Transverse colon (tissue), 4 donors: ENCODE measurements at regions not wholly inside any gene's neighbourhood (a gene's known extent, or its start where the extent isn't known, plus 50 kb on each side); places are given as distances from the start of the nearest gene placed in this dataset.

Source experiments
- DNase-seq: peaks from one replicate; pipeline ENCODE4 v3.0.0-alpha.2; 2019
- H3K27ac ChIP-seq, 4 donors: fragments of 200-600 bp; sonication (generic); 2 replicates each; pipeline ENCODE4 v1.5.1; 2016 to 2018; ENCODE audit warnings: inconsistent platforms in 4 of 4
- H3K27me3 ChIP-seq: fragments of 200-600 bp; sonication (generic); 2 replicates; pipeline ENCODE4 v1.5.1; 2017; ENCODE audit warnings: inconsistent platforms
- H3K36me3 ChIP-seq, 4 donors: fragments of 200-600 bp; sonication (generic); 2 replicates each; pipeline ENCODE4 v1.5.1; 2017 to 2019; ENCODE audit warnings: inconsistent platforms in 4 of 4
- H3K4me1 ChIP-seq, 4 donors: fragments of 200-600 bp; sonication (generic); 2 replicates each; pipeline ENCODE4 v1.5.1; 2017 to 2020; ENCODE audit warnings: inconsistent platforms in 4 of 4
- H3K4me3 ChIP-seq, 4 donors: fragments of 200-600 bp; sonication (generic); 1 replicate in 1 of 4; 2 replicates in 3 of 4; pipeline versions ENCODE4 v1.5.1 to v1.6.1; 2017 to 2019; ENCODE audit warnings: inconsistent platforms in 4 of 4
- H3K9me3 ChIP-seq, 2 donors: fragments of 200-600 bp; sonication (generic); 2 replicates each; pipeline ENCODE4 v1.5.1; 2017 to 2019; ENCODE audit warnings: inconsistent platforms in 2 of 2
- EP300 ChIP-seq: sonication (generic); formaldehyde crosslinking; IDR thresholded peaks from one replicate; pipeline ENCODE4 v1.6.1; 2017; ENCODE audit warnings: antibody characterized with exemption, low read depth
- POLR2A ChIP-seq: fragments of 450-650 bp; IDR thresholded peaks from one replicate; pipeline ENCODE4 v1.6.1; 2016; ENCODE audit warnings: antibody characterized with exemption, mild to moderate bottlenecking, moderate library complexity
- POLR2AphosphoS5 ChIP-seq, 3 donors: sonication (generic); formaldehyde crosslinking; IDR thresholded peaks; one replicate each; pipeline ENCODE4 v1.6.1; 2016; ENCODE audit warnings: antibody characterized with exemption in 3 of 3
- WGBS, 2 donors: methylation state at CpG; one replicate each; pipeline ENCODE4 v1.1.5; 2018; ENCODE audit warnings: low coverage in 1 of 2; 5-methylcytosine and 5-hydroxymethylcytosine counted together
- in situ Hi-C, 4 donors: fragments of 200-750 bp; cut with MboI; loops; one replicate each; pipeline versions ENCODE4 v1.15.0 to v1.15.1; 2017; ENCODE audit warnings: low sequenced_read_pairs in 3 of 4, low pct_ligation_motif_present in 1 of 4, low pct_unique_long_range_greater_than_20kb in 1 of 4
- intact Hi-C: fragments of 100-400 bp; cut with DNase I; formaldehyde crosslinking; loops from one replicate; pipeline ENCODE4 v1.15.1; 2023; ENCODE audit warnings: low total_unique reads
- TF ChIP-seq, protein P1 (sequence below), 5 experiments: fragments of 200-600 bp in 3 of 5; fragments of 450-650 bp in 2 of 5; sonication (generic) in 3 of 5; IDR thresholded peaks; 1 replicate in 2 of 5; 2 replicates in 3 of 5; pipeline ENCODE4 v1.5.1; 2016 to 2017; ENCODE audit warnings: antibody characterized with exemption in 5 of 5, inconsistent platforms in 3 of 5, mild to moderate bottlenecking in 2 of 5, moderate library complexity in 1 of 5

DNA sequence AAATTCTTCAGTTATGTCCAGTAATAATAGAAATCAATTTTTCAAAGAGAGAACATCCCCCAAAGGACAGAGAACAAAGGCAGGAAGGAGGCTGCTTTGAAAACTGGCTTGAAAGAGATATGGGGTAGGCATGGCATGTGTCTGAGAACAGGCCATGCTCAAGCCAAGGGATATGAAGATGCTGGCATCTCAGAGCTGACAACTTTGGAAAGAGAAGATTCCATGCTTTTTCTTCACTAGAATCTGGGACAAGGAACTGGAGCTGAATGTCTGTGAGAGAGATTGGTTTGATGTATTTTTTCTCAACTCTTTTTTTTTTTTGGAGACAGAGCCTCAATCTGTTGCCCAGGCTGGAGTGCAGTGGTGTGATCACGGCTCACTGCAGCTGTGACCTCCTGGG, 139.8 kb upstream of the DLX2 start:
- H3K9me3 ChIP-seq = no peaks in the 10 kb centered on the region
- no peak for DNase-seq
- intact Hi-C loops (no loop called here), in situ Hi-C loops (no loop called here)
- no peaks in the 10 kb centered on the region for H3K36me3 ChIP-seq
- 74% methylated on average over 1 of the region's 1 CpG; no CpG with 5 or more reads in 1 of the 2 donors for WGBS, 2 donors
- no peak overlapping the region for H3K4me3 ChIP-seq
- H3K27me3 ChIP-seq = no peaks in the 10 kb centered on the region
- no peak overlapping the region for H3K27ac ChIP-seq
- peaks cover 0 to 7% (median 2%) of the 10 kb centered on the region in 4 donors for H3K4me1 ChIP-seq
- TF ChIP-seq, protein P1, sequence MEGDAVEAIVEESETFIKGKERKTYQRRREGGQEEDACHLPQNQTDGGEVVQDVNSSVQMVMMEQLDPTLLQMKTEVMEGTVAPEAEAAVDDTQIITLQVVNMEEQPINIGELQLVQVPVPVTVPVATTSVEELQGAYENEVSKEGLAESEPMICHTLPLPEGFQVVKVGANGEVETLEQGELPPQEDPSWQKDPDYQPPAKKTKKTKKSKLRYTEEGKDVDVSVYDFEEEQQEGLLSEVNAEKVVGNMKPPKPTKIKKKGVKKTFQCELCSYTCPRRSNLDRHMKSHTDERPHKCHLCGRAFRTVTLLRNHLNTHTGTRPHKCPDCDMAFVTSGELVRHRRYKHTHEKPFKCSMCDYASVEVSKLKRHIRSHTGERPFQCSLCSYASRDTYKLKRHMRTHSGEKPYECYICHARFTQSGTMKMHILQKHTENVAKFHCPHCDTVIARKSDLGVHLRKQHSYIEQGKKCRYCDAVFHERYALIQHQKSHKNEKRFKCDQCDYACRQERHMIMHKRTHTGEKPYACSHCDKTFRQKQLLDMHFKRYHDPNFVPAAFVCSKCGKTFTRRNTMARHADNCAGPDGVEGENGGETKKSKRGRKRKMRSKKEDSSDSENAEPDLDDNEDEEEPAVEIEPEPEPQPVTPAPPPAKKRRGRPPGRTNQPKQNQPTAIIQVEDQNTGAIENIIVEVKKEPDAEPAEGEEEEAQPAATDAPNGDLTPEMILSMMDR (IDR thresholded peaks at IDR 0.05) = no peak
- TF ChIP-seq EP300 = no peak
- no peak for TF ChIP-seq POLR2A
- no peak for TF ChIP-seq POLR2AphosphoS5 (IDR thresholded peaks at IDR 0.05)

DNA sequence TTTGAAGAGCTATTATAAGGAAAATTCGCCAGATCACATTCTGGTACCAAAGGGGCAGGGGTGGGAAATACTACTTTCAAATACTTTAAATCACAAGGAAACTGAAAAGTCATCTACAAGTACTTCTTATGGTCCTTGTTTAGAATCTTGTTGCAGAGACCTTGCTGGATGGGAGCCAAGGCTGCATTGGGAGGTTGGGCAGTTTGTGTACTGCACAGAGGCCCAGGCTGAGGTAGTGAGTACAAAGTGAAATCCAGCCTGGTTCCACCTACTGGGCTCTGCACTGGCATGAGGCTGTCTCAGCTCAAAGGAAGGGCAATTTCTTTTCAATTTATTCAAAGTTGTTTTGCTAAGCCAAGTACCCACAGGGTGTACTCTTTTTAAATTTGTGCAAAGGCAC, 140.3 kb upstream of the DLX2 start:
- TF ChIP-seq POLR2A (no peak), EP300 (no peak), POLR2AphosphoS5 (IDR thresholded peaks at IDR 0.05) (no peak)
- TF ChIP-seq, protein P1 (IDR thresholded peaks at IDR 0.05) = no peak
- Histone ChIP-seq H3K27ac (no peak overlapping the region), H3K4me1 (peaks cover 0 to 7% (median 2%) of the 10 kb centered on the region in 4 donors), H3K36me3 (no peaks in the 10 kb centered on the region), H3K4me3 (no peak overlapping the region), H3K27me3 (no peaks in the 10 kb centered on the region), H3K9me3 (no peaks in the 10 kb centered on the region)
- peak; percentile 59 for DNase-seq
- in situ Hi-C loops = no loop called here
- 85% methylated on average over 1 of the region's 1 CpG; no CpG with 5 or more reads in 1 of the 2 donors for WGBS, 2 donors
- intact Hi-C loops = no loop called here

DNA sequence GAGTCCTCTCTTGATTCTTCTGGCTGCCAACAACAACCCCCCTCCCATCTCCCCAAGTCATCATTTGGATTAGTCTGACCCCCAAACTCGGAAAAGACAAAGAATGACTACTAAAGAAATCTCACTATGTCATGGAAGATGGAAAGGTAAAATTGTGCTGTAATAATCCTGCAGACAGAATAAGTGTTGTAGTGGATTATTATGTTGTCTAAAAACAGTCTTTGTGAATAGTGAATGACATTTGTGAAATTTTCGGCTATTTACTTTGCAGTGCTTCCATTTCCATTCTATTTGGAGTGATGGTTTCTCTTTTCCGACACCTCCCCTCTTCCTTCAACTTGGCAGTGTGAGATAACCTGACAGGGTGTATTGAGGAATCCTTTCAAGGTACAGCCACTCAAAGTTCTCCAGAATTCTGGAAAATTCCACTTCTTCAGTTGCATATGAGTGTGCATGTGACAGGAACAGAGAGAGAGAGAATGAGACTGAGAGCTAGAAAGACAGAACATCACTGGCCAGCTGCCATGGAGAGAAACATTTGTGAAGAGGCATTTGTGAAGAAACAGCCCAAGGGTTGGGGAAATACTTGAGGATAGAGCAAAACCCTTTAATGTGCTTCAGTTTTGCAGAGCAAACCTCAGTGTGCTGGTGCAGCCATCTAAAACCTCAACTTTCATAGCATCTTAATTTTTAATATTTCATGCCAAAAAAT, 141.9 kb upstream of the DLX2 start:
- 85% methylated on average over 3 of the region's 3 CpGs for WGBS, 2 donors
- Histone ChIP-seq H3K4me3 (no peak overlapping the region), H3K27me3 (no peaks in the 10 kb centered on the region), H3K27ac (no peak overlapping the region), H3K36me3 (no peaks in the 10 kb centered on the region), H3K9me3 (no peaks in the 10 kb centered on the region), H3K4me1 (peaks cover 0 to 7% (median 2%) of the 10 kb centered on the region in 4 donors)
- in situ Hi-C loops = no loop called here
- no peak for DNase-seq
- intact Hi-C loops = no loop called here
- TF ChIP-seq POLR2A = no peak
- no peak for TF ChIP-seq POLR2AphosphoS5 (IDR thresholded peaks at IDR 0.05)
- no peak for TF ChIP-seq EP300
- TF ChIP-seq, protein P1 (IDR thresholded peaks at IDR 0.05) = no peak

DNA sequence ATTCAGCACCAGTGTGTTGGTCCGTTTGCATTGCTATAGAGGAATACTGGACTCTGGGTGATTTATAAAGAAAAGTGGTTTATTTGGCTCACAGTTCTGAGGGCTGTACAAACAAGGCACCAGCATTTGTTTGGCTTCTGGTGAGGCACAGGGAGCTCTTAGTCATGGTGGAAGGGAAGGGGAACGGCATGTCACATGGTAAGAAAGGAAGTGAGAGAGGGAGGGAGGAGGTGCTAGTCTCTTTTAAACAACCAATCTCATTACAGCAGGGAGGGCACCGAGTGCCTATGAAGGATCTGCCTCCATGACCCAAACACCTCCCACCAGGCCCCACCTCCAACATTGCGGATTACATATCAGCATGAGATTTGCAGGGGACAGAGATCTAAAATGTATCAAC, 143.9 kb upstream of the DLX2 start:
- H3K4me3 ChIP-seq = no peak overlapping the region
- H3K36me3 ChIP-seq = no peaks in the 10 kb centered on the region
- intact Hi-C loops = no loop called here
- TF ChIP-seq, protein P1 (IDR thresholded peaks at IDR 0.05) = no peak
- no peak for TF ChIP-seq EP300
- TF ChIP-seq POLR2AphosphoS5 (IDR thresholded peaks at IDR 0.05) = no peak
- TF ChIP-seq POLR2A = no peak
- DNase-seq = no peak
- WGBS, 2 donors = 66 to 67% methylated on average over 2 to 4 of the region's 4 CpGs
- in situ Hi-C loops = no loop called here
- no peak overlapping the region for H3K27ac ChIP-seq
- peaks cover 0 to 7% (median 2%) of the 10 kb centered on the region in 4 donors for H3K4me1 ChIP-seq
- H3K27me3 ChIP-seq = no peaks in the 10 kb centered on the region
- no peaks in the 10 kb centered on the region for H3K9me3 ChIP-seq
